HG03457 (cell line): ENCODE measurements at regions not wholly inside any gene's neighbourhood (a gene's known extent, or its start where the extent isn't known, plus 50 kb on each side); places are given as distances from the start of the nearest gene placed in this dataset.

Experiments
- ATAC-seq: cut with Tn5 transposase; IDR thresholded peaks from one replicate; pipeline ENCODE4 v1.9.1; 2021; ENCODE audit warnings: moderate number of reproducible peaks; ENCODE audit not compliant: unreplicated experiment

DNA sequence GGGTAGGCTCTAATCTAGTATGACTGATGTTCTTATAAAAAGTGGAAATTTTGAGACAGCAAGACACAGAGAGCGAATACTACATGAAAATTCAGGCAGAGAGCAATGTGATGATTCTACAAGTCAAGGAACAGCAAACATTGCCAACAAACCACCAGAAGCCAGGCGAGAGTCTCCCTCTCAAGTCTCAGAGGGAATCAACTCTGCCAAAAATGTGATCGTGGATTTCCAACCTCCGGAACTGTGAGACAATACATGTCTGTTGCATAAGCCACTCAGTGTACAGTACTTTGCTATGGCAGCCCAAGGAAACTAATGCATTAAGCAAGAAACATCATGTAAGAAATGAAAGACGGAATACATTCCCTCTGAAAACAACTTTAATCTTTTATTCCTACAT is 52.1 kb upstream of the CCNG1 start:
- no peak for ATAC-seq

DNA sequence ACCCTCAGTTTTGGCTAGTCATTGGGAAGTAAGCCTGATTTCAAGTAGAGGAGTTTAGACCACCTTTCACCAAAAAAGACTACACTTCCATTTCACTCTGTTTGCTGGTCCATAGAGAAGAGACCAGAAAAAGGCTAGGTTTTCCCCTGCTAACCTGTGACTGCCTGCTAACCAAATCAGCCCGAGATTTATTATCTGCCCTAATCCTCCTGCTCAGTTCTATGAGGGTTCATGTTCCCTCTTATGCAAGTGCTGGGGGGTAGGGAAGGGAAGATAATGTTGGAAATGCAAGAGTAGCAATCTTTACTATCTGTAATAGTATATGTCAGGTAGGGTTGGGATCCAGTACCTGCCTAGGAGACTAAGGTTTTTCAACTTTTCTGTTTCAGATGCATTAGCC is 51.6 kb upstream of the CCNG1 start:
- no peak for ATAC-seq

DNA sequence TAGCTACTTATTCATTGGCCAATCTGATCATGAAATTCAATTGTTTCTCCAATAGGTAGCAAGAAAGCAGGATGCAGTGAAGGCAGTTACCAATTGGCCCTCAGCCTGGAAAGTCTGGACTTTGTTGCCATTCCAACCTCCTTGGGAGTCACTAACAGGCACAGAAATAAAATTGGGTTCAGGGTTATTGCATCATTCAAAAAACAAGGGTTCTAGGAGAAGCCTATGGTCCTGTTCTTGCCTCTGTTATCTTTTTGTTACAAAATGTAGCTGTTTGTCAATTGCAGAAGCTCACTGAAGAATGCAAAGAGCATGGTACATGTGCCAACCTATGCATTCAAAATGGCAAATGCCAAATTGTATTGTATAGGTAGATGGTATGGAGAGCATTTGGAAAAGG is 51.0 kb upstream of the CCNG1 start:
- ATAC-seq = no peak

DNA sequence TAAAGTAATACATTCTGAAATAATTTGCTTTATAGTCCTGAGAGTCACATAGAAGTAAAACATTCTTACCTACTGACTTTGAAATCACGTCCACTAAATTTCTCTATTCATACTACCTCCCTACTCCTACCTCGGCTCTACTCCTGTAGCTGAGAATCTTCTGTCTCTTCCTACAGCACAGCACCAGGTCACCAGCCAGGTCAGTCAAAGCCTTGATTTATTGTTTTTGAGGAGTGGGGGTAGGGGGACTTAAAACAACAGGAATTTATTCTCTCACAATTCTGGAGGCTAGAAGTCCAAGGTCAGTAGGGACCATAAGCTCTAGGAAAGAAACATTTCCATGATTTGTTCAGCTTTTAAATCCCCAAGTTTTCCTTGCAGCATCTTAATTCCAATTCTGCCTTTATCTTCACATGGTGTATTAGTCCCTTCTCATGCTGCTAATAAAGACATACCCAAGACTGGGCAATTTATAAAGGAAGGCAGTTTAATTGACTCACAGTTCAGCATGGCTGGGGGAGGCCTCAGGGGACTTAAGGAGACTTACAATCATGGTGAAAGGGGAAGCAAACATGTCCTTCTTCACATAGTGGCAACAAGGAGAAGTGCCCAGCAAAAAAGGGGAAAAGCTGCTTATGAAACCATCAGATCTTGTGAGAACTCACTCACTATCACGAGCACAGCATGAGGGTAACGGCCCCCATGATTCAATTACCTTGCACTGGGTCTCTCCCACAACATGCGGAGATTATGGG is 49.6 kb upstream of the CCNG1 start:
- ATAC-seq = no peak
